CD1c-positive myeloid dendritic cell (primary cell): ENCODE measurements at regions not wholly inside any gene's neighbourhood (a gene's known extent, or its start where the extent isn't known, plus 50 kb on each side); places are given as distances from the start of the nearest gene placed in this dataset.
"Not testable (repeated sequence)": the region's sequence is repeated elsewhere in the genome, so short reads cannot be mapped to it uniquely, and the experiment has no call there.

Experiments
- DNase-seq: peaks from one replicate; pipeline ENCODE4 v3.0.0-alpha.2; 2016; ENCODE audit errors: extremely low spot score

GRCh38 chr18:51453594-51453993 lies 256.1 kb upstream of the MEX3C start:
- DNase-seq = no peak

GRCh38 chr18:51458861-51459260 lies 261.4 kb upstream of the MEX3C start:
- no peak for DNase-seq

GRCh38 chr18:51461956-51462355 lies 264.5 kb upstream of the MEX3C start:
- no peak for DNase-seq

- DNase-seq = no peak
Observed at GRCh38 chr18:51463483-51464136, 266.1 kb upstream of the MEX3C start.

- no peak for DNase-seq
Observed at GRCh38 chr18:51478908-51479307, 281.4 kb upstream of the MEX3C start.

GRCh38 chr18:51479736-51480135 lies 282.3 kb upstream of the MEX3C start:
- no peak for DNase-seq

- DNase-seq = no peak
Observed at GRCh38 chr18:51480407-51481261, 283.2 kb upstream of the MEX3C start.

- DNase-seq = no peak
Observed at GRCh38 chr18:51486735-51487366, 289.4 kb upstream of the MEX3C start.

GRCh38 chr18:51490417-51490816 lies 292.9 kb upstream of the MEX3C start:
- DNase-seq = no peak

GRCh38 chr18:51490860-51491259 lies 293.4 kb upstream of the MEX3C start:
- DNase-seq = no peak

GRCh38 chr18:51491678-51492372 lies 294.3 kb upstream of the MEX3C start:
- DNase-seq = no peak

GRCh38 chr18:51498085-51498855 lies 300.8 kb upstream of the MEX3C start:
- DNase-seq = no peak

GRCh38 chr18:51503351-51503750 lies 305.9 kb upstream of the MEX3C start:
- DNase-seq = no peak

- no peak for DNase-seq
Observed at GRCh38 chr18:51506811-51507210, 309.3 kb upstream of the MEX3C start.

GRCh38 chr18:51508410-51508809 lies 310.9 kb upstream of the MEX3C start:
- not testable (repeated sequence) for DNase-seq

- DNase-seq = no peak
Observed at GRCh38 chr18:51510020-51510419, 312.5 kb upstream of the MEX3C start.

- no peak for DNase-seq
Observed at GRCh38 chr18:51513517-51513916, 316.0 kb upstream of the MEX3C start.

GRCh38 chr18:51514128-51514527 lies 316.6 kb upstream of the MEX3C start:
- DNase-seq = no peak

GRCh38 chr18:51516478-51517038 lies 319.1 kb upstream of the MEX3C start:
- no peak for DNase-seq

GRCh38 chr18:51519571-51519970 lies 322.1 kb upstream of the MEX3C start:
- DNase-seq = no peak

- DNase-seq = no peak
Observed at GRCh38 chr18:51520676-51521180, 323.2 kb upstream of the MEX3C start.
